NCI-H446 treated with DMSO at 0.1 percent for 48 hours (cell line): ENCODE measurements at regions not wholly inside any gene's neighbourhood (a gene's known extent, or its start where the extent isn't known, plus 50 kb on each side); places are given as distances from the start of the nearest gene placed in this dataset.
A peak's percentile ranks its signal among the peaks of the same experiment; 100 is the strongest.

Experiments used
- DNase-seq: peaks from one replicate; lab custom pipeline; 2025; lab: John Stamatoyannopoulos, UW

DNA sequence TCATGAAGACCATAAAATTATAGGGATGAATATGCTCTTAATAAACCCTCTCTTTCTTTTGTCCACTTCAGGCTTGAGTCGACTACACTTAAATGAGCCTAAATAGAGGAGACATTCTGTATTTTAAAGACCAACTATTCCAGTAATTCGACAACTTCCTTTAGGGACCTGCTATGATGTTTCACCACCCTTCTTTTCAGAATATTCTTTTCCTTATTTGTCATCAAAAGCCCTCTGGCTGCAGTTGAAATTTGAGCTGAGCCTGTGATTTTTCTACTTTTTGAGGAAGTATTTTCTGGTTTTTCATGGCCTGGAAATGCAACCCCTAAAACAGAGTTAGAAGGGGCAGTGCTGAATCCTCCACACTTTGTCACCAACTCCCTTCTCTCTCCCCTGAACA lies 287.0 kb downstream of the EPHA4 start:
- no peak for DNase-seq

DNA sequence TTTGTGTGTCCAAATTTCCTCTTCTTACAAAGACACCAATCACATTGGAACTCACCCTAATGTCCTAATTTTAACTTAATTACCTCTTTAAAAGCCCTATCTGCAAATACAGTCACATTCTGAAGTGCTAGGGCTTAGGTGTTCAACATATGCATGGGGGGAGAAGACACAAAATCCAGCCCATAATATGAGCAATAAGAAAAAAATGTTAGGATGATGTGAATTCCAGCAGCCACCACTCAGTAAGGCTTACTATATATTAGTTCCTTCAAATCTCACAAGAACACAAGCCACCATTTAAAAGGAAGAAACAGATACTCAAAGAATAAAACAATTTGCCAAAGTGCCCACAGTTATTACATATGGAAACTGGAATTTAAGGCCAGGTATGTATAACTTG lies 285.7 kb downstream of the EPHA4 start:
- no peak for DNase-seq

DNA sequence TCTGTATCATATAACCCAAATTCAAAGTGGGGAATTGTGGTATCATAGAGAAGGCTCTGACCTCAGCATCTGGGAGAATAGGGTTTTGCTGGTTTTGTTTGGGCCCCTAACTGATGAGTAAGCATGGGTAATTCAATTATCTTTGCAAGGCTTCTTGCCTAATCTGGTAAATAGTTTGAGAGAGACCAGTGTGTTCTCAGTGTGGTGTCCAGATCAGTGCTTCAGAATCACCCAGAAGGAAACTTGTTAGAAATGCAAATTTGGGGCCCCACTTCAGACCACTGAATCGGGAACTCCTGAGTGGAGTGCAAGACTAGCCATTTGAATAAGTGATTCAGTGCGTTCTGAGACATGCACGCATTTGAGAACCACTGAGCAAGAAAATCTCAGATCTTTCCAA lies 282.7 kb downstream of the EPHA4 start:
- DNase-seq: no peak

DNA sequence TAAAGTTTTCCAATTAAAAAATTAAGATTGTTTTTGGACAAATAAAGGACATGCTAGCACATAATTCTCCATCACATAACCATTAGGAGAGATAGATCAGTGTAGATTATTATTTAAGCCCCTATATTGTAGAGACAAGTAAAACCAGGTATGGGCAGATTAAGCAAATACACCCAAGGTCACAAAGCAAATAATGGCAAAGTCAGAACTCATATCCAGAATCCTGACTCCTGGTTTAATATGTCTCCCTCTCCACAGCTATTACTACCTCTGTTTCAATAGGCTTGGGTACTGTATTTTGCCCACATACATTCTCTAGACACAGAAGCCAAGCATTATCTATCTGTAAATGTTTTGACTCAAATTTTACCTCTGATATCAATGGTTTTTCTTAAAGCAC lies 282.3 kb downstream of the EPHA4 start:
- DNase-seq: no peak

DNA sequence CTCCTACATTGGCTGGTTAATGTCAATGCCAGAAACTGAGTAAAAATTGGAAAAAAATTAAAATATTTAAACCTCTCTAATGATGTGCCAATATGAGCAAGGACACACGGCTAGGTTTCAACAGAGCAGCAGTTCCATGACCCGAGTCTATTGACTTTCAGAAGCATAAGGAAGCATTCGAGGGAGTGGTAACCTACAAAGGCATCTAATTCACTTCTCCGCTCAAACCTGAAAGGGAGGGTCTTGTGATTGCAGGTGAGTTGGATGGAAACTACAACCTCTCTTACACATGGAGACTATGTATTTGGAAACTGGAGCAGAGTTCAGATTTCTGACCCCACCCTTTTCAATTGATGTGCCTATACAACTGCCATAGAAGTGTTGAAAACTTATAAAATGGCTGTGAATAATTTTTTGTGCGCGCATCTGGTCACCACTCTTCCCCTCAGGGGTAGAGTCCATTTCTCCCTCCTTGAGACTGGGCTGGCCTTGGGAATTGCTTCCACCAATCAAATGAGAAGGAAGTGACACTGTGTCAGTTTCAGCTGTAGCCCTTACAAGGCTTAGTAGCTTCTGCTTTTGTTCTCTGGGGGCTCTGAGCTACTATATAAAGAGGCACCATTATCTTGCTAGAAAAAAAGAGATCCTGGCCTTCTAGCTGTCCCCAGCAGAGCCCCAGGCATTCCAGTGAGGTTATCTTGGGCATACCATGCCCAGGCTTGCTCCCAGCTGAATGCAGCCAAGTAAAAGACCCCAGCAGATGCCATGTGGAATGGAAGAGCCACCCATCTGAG lies 278.0 kb downstream of the EPHA4 start:
- no peak for DNase-seq

DNA sequence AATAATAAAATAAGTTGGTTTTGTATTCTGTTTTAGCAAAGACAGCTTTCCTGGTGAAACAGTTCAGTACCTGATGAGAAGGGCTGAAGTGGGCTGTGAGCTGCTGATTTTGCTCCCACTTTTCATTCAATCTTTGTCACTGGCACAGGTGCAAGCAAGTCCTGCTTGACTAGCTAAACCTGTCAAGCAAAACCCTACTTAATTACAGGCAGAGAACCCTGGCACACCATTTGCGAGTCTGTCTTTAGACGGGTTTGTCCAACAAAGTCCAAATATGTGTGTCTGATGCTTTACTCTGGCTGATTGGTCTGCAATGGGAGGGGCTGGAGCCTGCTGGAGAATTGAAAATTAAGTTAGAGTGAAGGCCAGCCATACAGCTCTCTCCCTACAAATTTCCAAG lies 267.2 kb downstream of the EPHA4 start:
- DNase-seq: no peak

DNA sequence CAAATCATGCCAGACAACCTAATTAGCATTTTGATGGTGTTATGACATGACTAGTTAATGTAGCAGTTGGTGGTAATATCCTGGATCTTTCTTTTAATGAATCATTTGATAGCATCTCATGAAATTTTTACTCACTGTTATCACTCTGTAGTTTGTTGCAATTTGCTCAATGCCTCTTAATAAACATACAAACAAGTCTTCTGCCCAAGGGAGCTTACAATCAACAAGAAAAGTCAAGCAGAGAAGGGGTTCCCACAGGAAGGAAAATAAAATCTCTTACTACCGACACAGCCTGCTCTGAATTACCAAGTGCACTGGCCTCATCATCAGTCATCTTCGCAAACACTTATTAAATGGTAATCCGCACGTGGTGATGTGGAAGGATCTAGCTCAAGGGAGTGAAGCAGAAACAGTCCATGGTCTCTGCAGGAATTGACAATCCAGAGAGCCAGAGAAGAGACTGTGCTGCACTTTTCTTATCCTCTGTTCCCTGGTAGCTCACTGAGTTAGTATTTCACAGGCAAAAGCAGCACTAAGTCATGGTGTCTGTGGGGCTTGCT lies 263.5 kb downstream of the EPHA4 start:
- DNase-seq: no peak

DNA sequence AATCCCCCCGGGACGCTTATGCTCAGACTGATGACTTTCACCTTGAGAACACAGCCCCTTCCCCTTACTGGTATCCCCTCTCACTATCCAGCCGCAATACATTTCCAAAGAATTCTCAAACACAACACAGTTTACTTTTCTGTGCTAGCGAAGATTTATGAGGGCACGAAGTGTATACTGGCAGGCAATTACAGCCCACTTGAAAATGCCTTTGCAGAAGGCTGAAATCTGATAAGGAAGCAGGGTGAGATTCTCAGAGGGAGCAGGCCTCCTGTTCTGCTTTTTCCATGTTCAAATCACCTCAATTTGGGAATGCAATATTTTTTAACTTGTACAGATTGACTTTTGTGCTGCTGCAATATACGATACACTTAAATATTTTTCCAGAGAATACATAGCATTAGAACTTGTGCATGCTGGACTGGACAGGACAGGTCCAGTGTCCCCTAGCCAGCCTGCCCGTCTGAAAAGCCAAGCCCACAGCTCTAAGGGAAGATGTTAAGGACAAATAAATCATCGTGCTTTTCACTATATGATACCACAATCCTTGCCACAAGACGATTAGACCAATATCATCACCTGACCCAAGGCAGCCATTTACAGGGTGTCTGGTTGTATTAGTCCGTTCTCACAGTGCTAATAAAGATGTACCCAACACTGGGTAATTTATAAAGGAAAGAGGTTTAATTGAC lies 262.1 kb downstream of the EPHA4 start:
- no peak for DNase-seq

DNA sequence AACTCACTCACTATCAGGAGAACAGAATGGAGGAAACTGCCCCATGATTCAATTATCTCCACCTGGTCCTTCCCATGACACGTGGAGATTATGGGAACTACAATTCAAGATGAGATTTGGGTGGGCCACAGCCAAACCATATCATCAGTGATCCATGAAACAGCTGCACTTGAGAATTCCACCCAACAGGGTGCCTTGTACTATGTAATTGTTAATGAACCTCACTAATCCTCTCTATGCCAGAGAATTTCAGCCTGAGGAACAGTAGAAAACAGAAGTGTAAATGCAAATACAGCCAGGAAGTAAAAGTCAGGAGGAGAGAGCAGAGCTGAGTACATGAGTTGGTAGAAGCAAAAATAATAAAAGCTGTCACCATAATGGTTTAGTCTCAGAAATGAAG lies 261.4 kb downstream of the EPHA4 start:
- no peak for DNase-seq

DNA sequence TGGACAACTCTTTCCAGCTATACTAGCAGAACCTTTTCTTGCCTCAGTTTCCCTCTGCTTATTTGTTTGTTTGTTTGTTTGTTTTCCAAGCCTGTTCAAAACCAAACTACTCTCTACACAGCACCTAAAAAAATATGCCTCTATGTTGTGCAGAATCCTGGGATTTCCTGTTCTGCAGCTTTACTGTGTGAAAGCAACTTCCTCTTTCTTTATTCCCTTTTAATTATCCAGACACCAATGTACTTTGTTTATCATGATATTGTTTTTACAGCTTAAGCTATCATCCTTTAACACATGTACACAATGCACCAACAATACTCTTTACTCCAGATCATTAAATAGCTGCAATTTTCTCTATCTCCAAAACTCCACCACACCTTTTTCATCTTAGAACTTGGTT lies 259.5 kb downstream of the EPHA4 start:
- no peak for DNase-seq

DNA sequence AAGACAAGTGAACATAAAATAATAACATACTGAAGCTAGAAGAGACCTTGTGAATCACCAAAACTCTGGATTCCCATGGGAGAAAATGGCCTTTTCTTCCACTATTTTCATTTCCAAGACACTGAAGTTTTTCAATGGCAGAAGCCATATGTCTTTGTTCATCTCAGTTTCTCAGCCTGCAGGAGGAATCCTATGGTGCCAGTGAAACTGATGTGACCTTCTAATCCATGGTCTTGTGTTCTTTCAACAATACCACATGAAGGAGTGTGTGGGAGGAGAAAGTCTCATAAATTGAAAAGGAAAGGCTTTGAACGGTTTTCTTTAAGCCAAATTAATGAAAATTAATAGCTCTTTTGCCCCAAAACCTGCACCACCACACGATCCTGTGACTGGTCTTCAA lies 257.3 kb downstream of the EPHA4 start:
- no peak for DNase-seq

DNA sequence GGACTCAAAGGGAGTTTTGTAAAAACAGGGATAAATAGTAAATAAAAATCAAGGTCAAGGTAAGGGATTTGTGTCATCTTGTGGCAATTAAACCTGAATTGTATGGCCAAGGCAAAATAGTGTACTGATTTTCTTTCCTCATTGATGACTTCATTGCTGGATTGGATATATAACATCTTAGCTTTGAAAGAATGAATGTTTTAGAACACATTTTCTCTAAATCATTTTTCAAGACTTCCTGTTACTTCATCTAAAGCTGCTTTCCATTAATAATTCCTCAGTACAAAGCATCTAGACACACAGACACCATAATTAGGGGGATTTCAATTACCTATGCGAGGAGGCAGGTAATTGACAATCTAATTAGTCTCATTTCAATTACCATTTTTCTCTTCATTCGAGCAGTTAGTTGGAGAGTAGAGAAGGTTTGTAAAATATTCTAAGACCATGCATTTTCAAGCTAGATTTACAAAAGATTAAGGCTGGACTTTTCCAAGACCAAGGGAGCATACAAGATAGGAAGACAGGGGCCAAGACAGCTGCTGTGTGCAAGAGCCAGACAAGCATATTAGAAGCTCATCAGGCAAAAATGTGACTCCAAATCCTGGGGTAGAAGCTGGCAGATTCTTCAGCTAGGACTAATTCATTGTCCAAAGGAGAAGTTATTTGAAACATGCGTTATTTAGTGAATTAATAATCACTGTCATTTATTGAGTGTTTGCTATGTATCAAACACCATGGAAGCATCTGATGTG lies 253.6 kb downstream of the EPHA4 start:
- no peak for DNase-seq

DNA sequence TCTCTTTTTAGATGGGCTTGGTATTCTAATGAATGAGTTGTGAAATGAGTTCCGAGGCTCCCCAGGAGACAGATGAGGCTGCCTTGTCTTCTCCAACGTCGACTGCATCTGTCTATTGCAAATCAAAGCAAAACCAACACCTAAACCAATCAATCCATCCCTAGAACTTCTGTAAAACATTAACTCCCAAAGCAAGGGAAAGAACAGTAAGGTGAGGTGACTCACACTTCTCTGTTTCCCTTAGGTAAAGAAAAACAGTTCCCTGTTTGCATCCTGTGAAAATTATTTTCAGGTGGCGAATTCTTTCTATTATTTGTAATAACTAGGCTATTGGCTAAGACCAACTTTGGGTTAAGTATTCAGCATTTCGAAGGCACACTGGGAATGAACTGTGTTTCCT lies 249.4 kb downstream of the EPHA4 start:
- DNase-seq: no peak

DNA sequence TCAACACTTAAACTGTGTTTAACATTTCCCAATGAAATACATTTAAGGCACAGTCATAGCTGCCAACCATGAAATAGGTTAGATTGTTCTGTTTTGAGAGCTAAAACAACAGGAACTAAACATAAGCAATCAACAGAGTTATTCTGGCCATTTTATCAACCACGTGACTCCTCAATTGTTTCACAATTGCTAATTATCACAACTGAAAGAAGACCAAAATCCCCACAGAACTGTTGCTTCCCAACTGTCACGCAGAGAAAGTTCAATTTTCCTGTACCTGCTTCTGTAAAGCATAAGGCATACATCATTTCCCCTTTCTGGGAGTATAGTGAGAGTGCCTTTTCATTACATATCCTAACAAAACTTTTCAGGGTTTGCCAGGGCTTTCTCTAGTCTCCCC lies 248.6 kb downstream of the EPHA4 start:
- no peak for DNase-seq

DNA sequence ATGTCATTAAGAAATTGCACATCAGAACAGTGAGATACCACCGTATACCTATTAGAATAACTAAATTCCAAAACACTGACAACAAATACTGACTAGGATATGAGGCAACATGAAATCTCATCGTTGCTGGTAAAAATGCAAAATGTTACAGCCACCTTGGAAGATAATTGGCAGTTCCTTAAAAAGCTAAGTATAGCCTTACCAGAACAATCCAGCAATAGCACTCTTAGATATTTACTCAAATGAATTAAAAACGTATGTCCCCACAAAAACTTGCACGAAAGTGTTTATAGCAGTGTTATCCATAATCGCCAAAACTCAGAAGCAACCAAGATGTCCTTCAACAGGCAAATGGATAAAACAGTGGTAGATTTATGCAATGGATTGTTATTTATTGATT lies 241.7 kb downstream of the EPHA4 start:
- DNase-seq: no peak

DNA sequence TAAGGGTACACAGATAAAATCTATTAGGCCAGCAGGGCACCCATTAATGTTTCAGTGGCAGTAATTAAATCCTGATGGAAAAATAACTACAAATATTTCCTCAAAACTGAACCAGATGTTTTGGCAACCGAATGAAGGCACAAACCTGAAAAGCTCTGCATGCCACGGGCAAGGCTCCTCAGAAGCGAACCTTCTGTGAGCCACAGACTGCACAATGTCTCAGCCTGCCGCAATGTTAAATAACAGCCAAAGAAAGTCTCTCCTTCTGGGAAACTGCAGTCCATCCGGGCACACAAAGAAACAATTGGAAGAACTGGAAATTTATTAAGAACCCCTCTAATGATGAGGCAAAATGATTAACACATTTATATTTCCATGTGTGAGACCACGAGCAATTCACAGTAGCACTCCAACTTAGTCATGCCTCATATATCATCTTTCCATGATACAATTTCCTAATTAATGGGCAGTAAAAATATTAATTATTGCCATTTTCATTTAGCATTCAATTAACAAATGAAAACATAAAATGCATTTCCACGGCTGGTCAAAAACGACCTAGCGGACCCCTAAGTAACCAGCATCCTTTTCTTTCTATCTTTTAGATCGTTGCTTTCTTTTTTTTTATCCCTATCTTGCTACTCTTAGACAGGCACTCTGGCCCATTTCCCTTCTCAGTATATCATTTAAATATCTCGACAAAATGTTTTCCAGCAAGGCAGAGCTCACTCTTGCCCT lies 237.5 kb downstream of the EPHA4 start:
- DNase-seq: peak; percentile 2

DNA sequence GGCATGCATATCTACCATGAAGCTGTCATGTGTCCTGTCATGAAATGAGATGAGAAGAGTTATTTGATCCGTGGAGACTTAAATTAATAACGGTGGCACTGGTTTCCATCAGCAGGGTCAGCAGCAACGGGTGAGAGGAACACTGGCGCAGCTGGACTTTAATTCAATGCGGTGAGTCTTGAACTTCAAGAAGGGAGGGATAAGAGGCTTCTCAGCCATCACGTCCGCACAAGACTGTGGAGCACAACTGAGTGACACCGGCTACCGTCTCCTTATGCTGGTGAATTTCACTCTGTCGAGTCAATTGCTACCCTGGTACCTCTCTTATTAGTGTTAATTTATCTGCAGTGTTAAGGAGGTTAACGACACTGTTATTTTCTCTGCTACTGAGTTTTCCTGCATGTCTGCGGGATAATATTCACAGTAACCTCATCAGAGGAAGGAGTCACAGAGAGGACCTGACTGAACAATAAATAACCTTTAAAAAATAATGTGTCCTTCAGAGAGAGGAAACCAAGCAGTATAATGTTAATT lies 236.8 kb downstream of the EPHA4 start:
- DNase-seq: no peak

DNA sequence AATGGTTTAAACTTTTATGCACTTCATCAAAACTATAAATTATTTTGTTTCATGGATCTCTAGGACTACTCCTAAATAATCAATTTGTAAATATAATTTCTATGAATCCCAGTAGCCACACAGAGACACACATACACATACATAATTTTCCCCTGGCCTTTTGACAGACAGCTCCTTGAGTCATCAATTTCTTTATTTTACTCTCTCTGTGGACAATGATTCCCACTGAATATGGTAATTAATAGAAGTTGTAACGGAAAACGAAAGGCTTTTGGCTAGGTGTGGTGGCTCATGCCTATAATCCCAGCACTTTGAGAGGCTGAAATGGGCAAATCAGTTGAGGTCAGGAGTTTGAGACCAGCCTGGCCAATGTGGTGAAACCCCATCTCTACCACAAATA lies 235.1 kb downstream of the EPHA4 start:
- no peak for DNase-seq

DNA sequence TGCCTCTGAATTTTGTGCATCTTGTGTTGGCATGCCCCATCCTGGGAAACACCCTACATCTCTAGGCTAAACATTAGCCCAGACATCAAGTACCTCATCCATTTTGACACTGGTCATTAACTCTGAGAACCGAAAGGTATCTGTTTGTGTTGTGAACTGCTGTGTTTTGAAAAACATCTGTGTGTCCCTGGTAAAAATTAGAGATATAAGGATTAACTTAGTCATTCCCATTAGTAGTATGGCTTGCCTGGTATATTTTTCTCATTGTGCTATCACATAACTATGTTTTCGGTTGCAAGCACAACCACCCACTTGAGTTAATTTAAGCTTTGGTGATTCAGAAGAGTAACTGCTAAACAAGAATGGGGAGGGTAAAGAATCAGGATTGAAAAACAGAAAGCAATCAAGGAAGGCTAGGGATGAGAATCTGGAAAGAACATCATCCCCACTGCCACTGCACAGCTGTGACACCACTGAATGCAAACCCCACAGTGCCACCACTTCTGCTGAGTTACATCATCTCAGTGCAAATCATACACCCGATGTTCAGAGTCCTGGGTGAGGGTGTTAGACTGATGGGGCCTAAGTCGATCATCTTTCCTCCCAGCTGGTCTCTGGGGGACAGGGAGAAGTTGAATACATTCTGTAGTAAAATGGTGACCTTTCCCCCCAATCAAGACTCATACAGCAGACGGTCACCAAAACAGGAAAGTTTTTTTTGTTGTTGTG lies 234.0 kb downstream of the EPHA4 start:
- DNase-seq: no peak

DNA sequence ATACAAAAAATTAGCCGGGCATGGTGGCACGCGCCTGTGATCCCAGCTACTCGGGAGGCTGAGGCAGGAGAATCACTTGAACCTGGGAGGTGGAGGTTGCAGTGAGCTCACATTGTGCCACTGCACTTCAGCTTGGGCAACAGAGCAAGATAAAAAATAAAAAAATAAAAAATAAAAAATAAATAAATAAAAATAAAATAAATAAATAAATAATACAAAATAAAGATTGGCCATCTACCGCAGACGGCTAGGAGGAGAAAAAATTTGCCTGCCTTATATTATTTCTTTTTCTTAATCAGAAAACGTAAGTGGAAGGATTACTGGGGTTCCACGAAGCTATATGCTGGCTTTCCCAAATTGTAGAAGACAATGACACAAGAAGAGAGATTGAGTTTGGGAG lies 229.7 kb downstream of the EPHA4 start:
- no peak for DNase-seq

DNA sequence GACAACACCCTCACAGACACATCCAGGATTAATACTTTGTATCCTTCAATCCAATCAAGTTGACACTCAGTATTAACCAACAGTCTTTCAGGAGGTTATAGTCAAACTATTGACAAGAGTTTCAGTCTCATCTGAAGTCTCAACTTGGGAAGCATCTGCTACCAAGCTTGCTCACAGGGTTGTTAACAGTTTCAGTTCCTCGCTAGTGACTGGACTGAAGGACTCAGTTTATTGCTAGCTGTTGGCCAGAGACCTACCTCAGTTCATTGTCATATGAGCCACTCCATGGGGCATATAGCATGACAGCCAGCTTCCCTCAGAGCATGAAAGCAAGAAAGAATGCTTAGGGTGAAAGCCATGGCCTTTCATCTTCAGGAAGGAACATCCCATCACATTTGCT lies 228.6 kb downstream of the EPHA4 start:
- DNase-seq: no peak
